SK-MEL-5 (cell line): ENCODE measurements at regions not wholly inside any gene's neighbourhood (a gene's known extent, or its start where the extent isn't known, plus 50 kb on each side); places are given as distances from the start of the nearest gene placed in this dataset.

Source experiments
- DNase-seq: peaks from one replicate; pipeline ENCODE4 v3.0.0-alpha.2; 2016; ENCODE audit warnings: low read depth, low spot score
- in situ Hi-C: cut with HindIII; loops from 2 replicates; pipeline ENCODE4 v1.10.0; 2016; ENCODE audit warnings: low sequenced_read_pairs, high pct_unique_total_duplicates, low pct_unique_long_range_greater_than_20kb

DNA sequence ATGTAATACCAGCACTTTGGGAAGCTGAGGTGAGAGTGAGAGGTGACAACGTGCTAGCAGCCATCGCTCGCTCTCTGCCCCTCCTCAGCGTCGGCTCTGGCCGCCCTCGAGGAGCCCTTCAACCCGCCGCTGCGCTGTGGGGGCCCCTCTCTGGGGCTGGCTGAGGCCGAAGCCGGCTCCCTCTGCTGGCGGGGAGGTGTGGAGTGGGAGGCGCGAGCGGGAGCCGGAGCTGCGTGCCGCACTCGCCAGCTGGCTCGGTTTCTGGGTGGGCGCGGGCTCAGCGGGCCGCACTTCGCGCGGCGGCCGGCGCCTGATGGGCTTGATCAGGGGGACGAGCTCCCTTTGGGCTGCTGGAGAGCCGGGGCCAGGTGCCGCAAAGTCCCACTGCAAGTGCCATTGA, 98.9 kb upstream of the UBASH3B start:
- DNase-seq = peak; percentile 54
- in situ Hi-C loops = no loop called here

GRCh38 chr11:122538060-122538459, 117.5 kb upstream of the UBASH3B start:
- in situ Hi-C loops = no loop called here
- DNase-seq = no peak

- in situ Hi-C loops = no loop called here
- no peak for DNase-seq
Measured at GRCh38 chr11:122524898-122525297, 130.6 kb upstream of the UBASH3B start.

- in situ Hi-C loops = no loop called here
- no peak for DNase-seq
Measured at GRCh38 chr11:122523846-122524805, 131.4 kb upstream of the UBASH3B start.

DNA sequence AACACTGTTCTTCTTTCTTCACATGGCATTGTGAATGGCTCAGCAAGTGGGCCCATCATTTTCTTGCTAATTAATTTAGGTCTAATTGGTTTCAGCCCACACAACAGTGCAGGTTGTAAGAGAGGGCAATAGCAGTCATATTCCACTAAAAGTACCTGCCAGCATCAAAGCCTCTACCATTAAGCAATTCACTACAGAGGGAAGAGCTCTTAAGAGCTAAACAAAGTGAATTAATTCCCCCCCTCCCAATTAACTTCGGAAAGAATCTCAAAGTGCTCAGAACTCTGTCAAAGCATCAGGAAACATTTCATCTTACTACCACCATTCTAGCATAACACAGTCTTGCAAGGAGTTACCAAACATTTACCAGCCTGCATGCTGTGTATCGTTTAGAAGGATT, 133.9 kb upstream of the UBASH3B start:
- in situ Hi-C loops = no loop called here

DNA sequence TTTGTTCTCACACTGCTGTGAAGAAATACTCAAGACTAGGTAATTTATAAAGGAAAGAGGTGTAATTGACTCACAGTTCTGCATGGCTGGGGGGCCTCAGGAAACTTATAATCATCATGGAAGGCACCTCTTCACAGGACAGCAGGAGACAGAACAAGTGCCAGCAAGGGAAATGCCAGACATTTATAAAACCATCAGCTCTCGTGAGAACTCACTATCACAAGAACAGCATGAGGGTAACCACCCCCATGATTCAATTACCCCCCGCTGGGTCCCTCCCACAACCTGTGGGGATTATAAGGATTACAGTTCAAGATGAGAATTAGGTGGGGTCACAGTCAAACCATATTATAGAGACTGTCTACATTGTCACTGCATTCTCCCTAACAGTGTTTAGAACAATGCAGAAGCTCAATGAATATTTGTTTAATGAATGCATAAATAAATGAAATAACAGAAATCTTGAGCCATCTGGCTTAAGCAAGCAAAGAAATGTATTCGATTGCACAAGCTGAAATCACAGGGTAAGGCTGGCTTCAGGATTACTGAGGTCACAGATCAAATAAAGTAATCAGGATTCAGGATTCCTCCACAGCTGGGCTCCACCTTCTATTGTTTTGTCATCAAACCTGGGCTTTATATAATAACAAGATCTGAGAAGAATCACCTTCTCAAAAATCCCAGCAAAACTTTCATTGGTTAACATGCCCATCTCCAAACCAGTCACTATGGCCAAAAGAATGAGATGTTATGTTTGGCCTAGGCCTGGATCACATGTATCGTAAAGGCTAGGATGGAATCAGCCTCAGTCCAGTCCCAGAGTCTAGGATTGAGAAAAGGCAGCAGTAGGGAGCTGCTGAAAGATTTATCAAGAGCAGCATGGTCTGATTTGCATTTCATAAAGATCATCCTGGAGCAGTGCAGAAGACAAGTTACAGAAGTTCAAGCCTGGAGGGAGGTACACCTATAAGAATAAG, 137.8 kb upstream of the UBASH3B start:
- in situ Hi-C loops = no loop called here
- no peak for DNase-seq

More for the DNA sequence above, 133.9 kb upstream of the UBASH3B start:
- no peak for DNase-seq

GRCh38 chr11:122516686-122517085, 138.8 kb upstream of the UBASH3B start:
- in situ Hi-C loops = no loop called here
- no peak for DNase-seq

- in situ Hi-C loops = no loop called here
- DNase-seq = no peak
Measured at GRCh38 chr11:122513997-122514396, 141.5 kb upstream of the UBASH3B start.

- in situ Hi-C loops = no loop called here
- DNase-seq = no peak
Measured at GRCh38 chr11:122513328-122513727, 142.2 kb upstream of the UBASH3B start.

DNA sequence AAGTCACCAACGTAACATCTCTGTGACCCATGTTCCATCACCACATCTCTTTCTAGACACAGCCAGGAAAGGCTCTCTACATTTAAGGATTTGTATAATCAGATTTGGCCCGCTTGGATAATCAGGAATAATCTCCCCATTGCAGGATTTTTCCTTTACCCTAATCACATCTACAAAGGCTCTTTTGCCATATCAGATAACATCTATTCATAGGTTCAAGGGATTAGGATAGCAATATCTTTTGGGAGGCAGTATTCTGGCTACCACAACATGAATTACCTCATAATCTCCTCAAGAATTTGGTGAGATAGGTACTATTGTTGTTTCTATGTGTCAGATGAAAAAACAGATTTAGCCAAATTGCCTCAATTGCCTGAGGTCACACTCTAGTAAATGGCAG, 142.8 kb upstream of the UBASH3B start:
- DNase-seq = no peak
- in situ Hi-C loops = no loop called here

GRCh38 chr11:122509899-122510298, 145.6 kb upstream of the UBASH3B start:
- in situ Hi-C loops = no loop called here
- no peak for DNase-seq

- in situ Hi-C loops = no loop called here
- no peak for DNase-seq
Measured at GRCh38 chr11:122509091-122509490, 146.4 kb upstream of the UBASH3B start.

GRCh38 chr11:122505304-122506006, 150.1 kb upstream of the UBASH3B start:
- DNase-seq = peak; percentile 78
- in situ Hi-C loops = no loop called here

DNA sequence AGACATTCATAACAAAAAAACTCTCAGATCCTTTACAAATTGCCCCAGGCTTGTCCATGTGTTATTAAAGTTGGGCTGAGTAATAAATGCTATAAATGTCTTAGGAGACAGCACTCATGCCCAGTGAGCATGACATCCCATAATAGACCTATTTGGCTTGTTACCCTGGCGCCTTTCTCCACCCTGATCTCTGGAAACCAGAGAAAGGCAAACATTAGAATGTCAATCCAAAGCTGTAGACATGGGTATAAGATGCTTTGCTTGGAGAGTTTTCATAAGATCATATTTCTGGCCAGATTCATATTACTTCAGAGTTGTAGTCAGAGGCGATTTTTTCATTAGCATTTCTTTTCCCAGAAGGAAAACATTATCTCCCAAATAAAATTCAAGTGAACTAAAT, 161.3 kb upstream of the UBASH3B start:
- in situ Hi-C loops = no loop called here
- DNase-seq = peak; percentile 9

DNA sequence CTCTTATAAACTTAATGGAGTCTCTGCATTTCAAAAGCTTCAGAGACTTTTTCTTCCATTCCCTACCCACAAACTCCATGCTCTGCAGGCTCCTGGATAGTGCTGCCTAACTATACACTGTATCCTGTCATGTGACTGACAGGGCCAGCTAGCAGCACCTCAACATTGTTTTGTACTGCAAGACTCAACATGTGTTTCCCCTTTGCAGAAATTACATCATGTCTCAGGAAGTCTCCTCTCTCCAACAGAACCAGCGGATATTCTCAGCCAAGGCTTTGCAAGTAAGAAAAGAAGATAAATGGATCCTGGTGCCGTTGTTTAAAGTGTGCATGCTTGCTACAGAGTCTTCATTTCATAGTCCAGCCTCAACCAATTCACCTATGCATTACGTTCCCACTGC, 164.0 kb upstream of the UBASH3B start:
- in situ Hi-C loops = no loop called here
- no peak for DNase-seq

DNA sequence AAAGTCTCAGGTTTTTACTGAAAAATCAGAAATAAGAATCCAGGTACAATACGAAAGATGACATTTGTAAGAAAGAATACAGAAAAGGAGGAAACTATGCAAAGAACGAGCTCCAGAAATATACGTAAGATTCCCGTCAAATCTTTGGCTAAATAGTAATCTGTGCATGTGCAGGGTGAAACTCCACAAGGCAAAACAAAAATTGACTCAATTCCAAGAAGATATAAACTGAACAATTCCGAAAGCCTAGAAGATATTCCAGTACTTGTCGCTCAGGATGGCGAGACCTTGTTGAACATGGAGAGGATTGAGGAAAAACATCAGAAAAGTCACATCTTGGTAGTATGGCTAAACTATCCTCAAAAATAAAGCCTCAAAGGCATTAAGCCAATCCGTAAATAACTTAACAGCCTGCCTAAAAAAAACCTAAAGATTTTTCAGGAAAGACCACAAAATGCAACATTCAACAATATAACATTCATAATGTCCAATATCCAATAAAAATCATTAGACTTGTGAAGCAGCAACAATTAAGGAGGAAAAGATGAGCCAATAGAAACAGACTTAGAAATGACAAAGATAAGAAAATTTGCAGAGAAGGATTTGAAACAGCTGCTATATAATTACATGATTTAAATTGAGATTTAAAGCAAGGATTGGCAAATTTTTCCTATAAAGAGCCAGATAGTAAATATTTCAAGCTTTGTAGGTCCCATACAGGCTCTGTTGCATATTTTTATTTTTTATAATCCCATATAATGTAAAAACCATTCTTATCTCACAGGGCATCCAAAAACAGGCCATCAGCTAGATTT, 166.4 kb upstream of the UBASH3B start:
- in situ Hi-C loops = no loop called here
- no peak for DNase-seq

DNA sequence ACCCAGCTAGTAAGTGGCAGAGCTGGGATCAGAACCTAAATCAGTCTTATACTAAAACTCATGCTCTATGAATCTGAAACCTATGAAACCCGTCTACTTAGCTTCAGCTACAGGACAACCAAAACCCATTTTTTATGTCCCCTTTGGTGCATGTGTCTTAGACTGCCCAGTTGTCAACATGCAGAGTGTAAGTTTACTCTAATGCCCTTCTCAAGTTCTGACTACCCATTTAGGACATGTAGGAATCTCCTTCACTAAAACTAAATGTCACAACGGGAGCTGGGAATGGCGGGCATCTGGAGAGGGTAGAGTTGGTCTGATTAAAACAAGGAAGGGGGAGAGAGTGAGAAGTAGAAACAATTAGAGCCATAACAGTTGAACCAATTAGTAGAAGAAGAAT, 167.9 kb upstream of the UBASH3B start:
- in situ Hi-C loops = no loop called here
- DNase-seq = no peak
